Endodermal cell (in vitro differentiated cells): ENCODE measurements at regions not wholly inside any gene's neighbourhood (a gene's known extent, or its start where the extent isn't known, plus 50 kb on each side); places are given as distances from the start of the nearest gene placed in this dataset.

Experiments
- DNase-seq: peaks from one replicate; pipeline ENCODE4 v3.0.0-alpha.2; 2017
- H3K27ac ChIP-seq: 2 replicates; pipeline ENCODE4 v1.5.1; 2013; ENCODE audit warnings: mild to moderate bottlenecking, low read depth, low read length, moderate library complexity
- H3K27me3 ChIP-seq: 2 replicates; pipeline ENCODE4 v1.6.1; 2013; ENCODE audit warnings: mild to moderate bottlenecking, low read length, moderate library complexity; ENCODE audit not compliant: insufficient read depth, control insufficient read depth, poor library complexity, severe bottlenecking
- H3K36me3 ChIP-seq: 2 replicates; pipeline ENCODE4 v1.7.0; 2013; ENCODE audit warnings: mild to moderate bottlenecking, low read length, moderate library complexity; ENCODE audit not compliant: control insufficient read depth, insufficient read depth
- H3K4me1 ChIP-seq: one replicate; pipeline ENCODE4 v1.7.0; 2013; ENCODE audit warnings: low read length; ENCODE audit not compliant: control insufficient read depth, insufficient read depth
- H3K4me3 ChIP-seq: 2 replicates; pipeline ENCODE4 v1.5.1; 2013; ENCODE audit warnings: mild to moderate bottlenecking, low read length, moderate library complexity
- H3K9ac ChIP-seq: 2 replicates; pipeline ENCODE4 v1.6.1; 2013; ENCODE audit warnings: mild to moderate bottlenecking, low read length, moderate library complexity; ENCODE audit not compliant: poor library complexity, severe bottlenecking; ENCODE audit errors: extremely low read depth
- H3K9me3 ChIP-seq: 2 replicates; pipeline ENCODE4 v1.6.1; 2013; ENCODE audit warnings: mild to moderate bottlenecking, low read length, moderate library complexity; ENCODE audit not compliant: control insufficient read depth
- H3K27ac Mint-ChIP-seq: 2 replicates; pipeline ENCODE4 v1.8.0; 2020; ENCODE audit warnings: mixed read lengths
- H3K27me3 Mint-ChIP-seq: 2 replicates; pipeline ENCODE4 v1.8.0; 2021; ENCODE audit warnings: mild to moderate bottlenecking, mixed read lengths; ENCODE audit not compliant: insufficient read depth
- H3K36me3 Mint-ChIP-seq: 2 replicates; pipeline ENCODE4 v1.8.0; 2020; ENCODE audit warnings: low read depth, mixed read lengths
- H3K4me1 Mint-ChIP-seq: 2 replicates; pipeline ENCODE4 v1.8.0; 2020; ENCODE audit warnings: mixed read lengths
- H3K4me3 Mint-ChIP-seq: 2 replicates; pipeline ENCODE4 v1.8.0; 2020; ENCODE audit warnings: mild to moderate bottlenecking, moderate library complexity, mixed read lengths
- H3K9me3 Mint-ChIP-seq: 2 replicates; pipeline ENCODE4 v1.8.0; 2020; ENCODE audit warnings: mild to moderate bottlenecking, mixed read lengths
- CTCF ChIP-seq: fragments of 200-600 bp; sonication (generic); conservative IDR thresholded peaks from 2 replicates; pipeline ENCODE4 v1.5.0; 2021; ENCODE audit warnings: antibody characterized with exemption, mild to moderate bottlenecking
- WGBS, 2 experiments: methylation state at CpG; one replicate each; pipeline versions ENCODE4 v1.1.5 to v1.1.7; 2013; ENCODE audit warnings: missing lambda C conversion rate in 2 of 2, mixed read lengths in 1 of 2; ENCODE audit not compliant: insufficient coverage in 1 of 2, insufficient read length in 1 of 2; 5-methylcytosine and 5-hydroxymethylcytosine counted together

- no peak overlapping the region for H3K27ac ChIP-seq
- no peaks in the 10 kb centered on the region for H3K36me3 ChIP-seq
- WGBS, 2 experiments = 94 to 95% methylated on average over 11 to 15 of the region's 15 CpGs
- Mint-ChIP-seq H3K36me3 (peaks cover 4% of the 10 kb centered on the region), H3K9me3 (peaks cover 21% of the 10 kb centered on the region), H3K4me1 (peaks cover 16% of the 10 kb centered on the region), H3K27me3 (peaks cover 40% of the 10 kb centered on the region), H3K27ac (no peak overlapping the region), H3K4me3 (no peak overlapping the region)
- no peak for DNase-seq
- H3K9me3 ChIP-seq = peaks cover 14% of the 10 kb centered on the region
- no peak overlapping the region for H3K4me3 ChIP-seq
- TF ChIP-seq CTCF = no peak
- peaks cover 4% of the 10 kb centered on the region for H3K4me1 ChIP-seq
- H3K9ac ChIP-seq = no peak overlapping the region
- H3K27me3 ChIP-seq = peaks cover 22% of the 10 kb centered on the region
Measured at GRCh38 chr14:101358320-101359125, 202.8 kb upstream of the DIO3 start.

GRCh38 chr14:101359221-101360053, 201.9 kb upstream of the DIO3 start:
- no peak overlapping the region for H3K4me3 Mint-ChIP-seq
- peaks cover 14% of the 10 kb centered on the region for H3K9me3 Mint-ChIP-seq
- WGBS, 2 experiments = 93 to 95% methylated on average over 19 of the region's 19 CpGs
- H3K27me3 Mint-ChIP-seq = peaks cover 48% of the 10 kb centered on the region
- H3K4me1 Mint-ChIP-seq = peaks cover 16% of the 10 kb centered on the region
- no peak for DNase-seq
- Histone ChIP-seq H3K4me3 (no peak overlapping the region), H3K4me1 (peaks cover 5% of the 10 kb centered on the region), H3K27ac (no peak overlapping the region), H3K9ac (no peak overlapping the region), H3K9me3 (peaks cover 6% of the 10 kb centered on the region), H3K36me3 (no peaks in the 10 kb centered on the region), H3K27me3 (peaks cover 29% of the 10 kb centered on the region)
- no peak for TF ChIP-seq CTCF
- H3K36me3 Mint-ChIP-seq = peaks cover 2% of the 10 kb centered on the region
- no peak overlapping the region for H3K27ac Mint-ChIP-seq

- Mint-ChIP-seq H3K36me3 (peaks cover 2% of the 10 kb centered on the region), H3K4me1 (peaks cover 24% of the 10 kb centered on the region), H3K4me3 (no peak overlapping the region), H3K9me3 (peaks cover 7% of the 10 kb centered on the region), H3K27me3 (peaks cover 46% of the 10 kb centered on the region), H3K27ac (no peak overlapping the region)
- WGBS, 2 experiments = 92 to 94% methylated on average over 9 to 21 of the region's 21 CpGs
- Histone ChIP-seq H3K4me3 (no peak overlapping the region), H3K27ac (no peak overlapping the region), H3K9me3 (no peaks in the 10 kb centered on the region), H3K4me1 (peaks cover 10% of the 10 kb centered on the region), H3K36me3 (no peaks in the 10 kb centered on the region), H3K27me3 (peaks cover 33% of the 10 kb centered on the region), H3K9ac (no peak overlapping the region)
- TF ChIP-seq CTCF = no peak
- no peak for DNase-seq
Measured at GRCh38 chr14:101360054-101360911, 201.0 kb upstream of the DIO3 start.
